HepG2 (cell line): ENCODE measurements at regions not wholly inside any gene's neighbourhood (a gene's known extent, or its start where the extent isn't known, plus 50 kb on each side); places are given as distances from the start of the nearest gene placed in this dataset.

Experiments used
- FOXO1 ChIP-seq: sonication (generic); formaldehyde crosslinking; IDR thresholded peaks from 2 replicates; pipeline ENCODE4 v1.4.0; 2020; ENCODE audit warnings: missing genetic modification reagents
- GPN1 ChIP-seq: sonication (generic); formaldehyde crosslinking; IDR thresholded peaks from 2 replicates; pipeline ENCODE4 v1.5.1; 2020; ENCODE audit warnings: missing genetic modification reagents, borderline replicate concordance
- JUN ChIP-seq: sonication (generic); formaldehyde crosslinking; IDR thresholded peaks from 2 replicates; pipeline ENCODE4 v1.4.0; 2020; ENCODE audit warnings: mild to moderate bottlenecking, missing genetic modification reagents
- MAZ ChIP-seq, 2 experiments: sonication (generic) in 1 of 2; formaldehyde crosslinking in 1 of 2; IDR thresholded peaks; 2 replicates each; pipeline versions ENCODE4 v1.5.0 to v1.6.1; 2012 to 2020; ENCODE audit warnings: low read depth in 2 of 2, mild to moderate bottlenecking in 2 of 2, borderline replicate concordance in 1 of 2, improper control_type of control experiment in 1 of 2, low read length in 1 of 2, missing genetic modification reagents in 1 of 2, moderate library complexity in 1 of 2
- SP5 ChIP-seq: IDR thresholded peaks from 2 replicates; pipeline ENCODE4 v1.6.1; 2016; ENCODE audit warnings: low read depth, borderline replicate concordance
- ZFY ChIP-seq: sonication (generic); formaldehyde crosslinking; IDR thresholded peaks from 2 replicates; pipeline ENCODE4 v1.4.0; 2020; ENCODE audit warnings: missing genetic modification reagents
- ZNF530 ChIP-seq: sonication (generic); formaldehyde crosslinking; IDR thresholded peaks from 2 replicates; pipeline ENCODE4 v1.5.0; 2020; ENCODE audit warnings: low read depth, mild to moderate bottlenecking, missing genetic modification reagents
- ZNF607 ChIP-seq: sonication (generic); formaldehyde crosslinking; IDR thresholded peaks from 2 replicates; pipeline ENCODE4 v1.5.1; 2020; ENCODE audit warnings: missing genetic modification reagents, mild to moderate bottlenecking, borderline replicate concordance
- TF ChIP-seq, protein P1 (sequence below): sonication (generic); formaldehyde crosslinking; IDR thresholded peaks from 2 replicates; pipeline ENCODE4 v1.5.0; 2020; ENCODE audit warnings: mild to moderate bottlenecking, missing genetic modification reagents
- TF ChIP-seq, protein P2 (sequence below): sonication (generic); IDR thresholded peaks from 2 replicates; pipeline ENCODE4 v1.6.1; 2016; ENCODE audit warnings: low read depth, borderline replicate concordance

DNA sequence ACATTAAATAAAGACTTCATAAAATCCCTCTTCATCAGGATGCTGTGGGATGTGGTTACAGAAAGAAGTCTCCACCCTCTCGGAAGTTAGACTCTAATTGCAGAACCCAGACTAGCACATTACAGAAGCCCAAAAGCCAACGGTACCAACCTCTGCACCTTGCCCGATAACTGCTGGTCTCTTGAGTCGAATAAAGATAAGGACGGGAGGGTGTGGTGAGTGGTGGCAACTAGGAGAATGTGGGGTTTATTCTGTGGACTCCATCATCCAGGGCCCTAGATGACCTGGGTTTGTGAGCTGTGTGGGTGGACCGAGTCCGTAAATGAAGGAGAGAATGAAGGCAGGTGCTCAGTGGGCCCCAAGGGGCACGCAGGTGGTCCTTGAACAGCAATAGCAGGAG, 462.8 kb upstream of the ID2 start (continued):
- TF ChIP-seq GPN1, result no peak
- no peak for TF ChIP-seq MAZ (IDR thresholded peaks at IDR 0.05; ENCODE audit: borderline replicate concordance, low read depth, low read length)
- TF ChIP-seq MAZ (CRISPR knock-in tag; IDR thresholded peaks at IDR 0.05; ENCODE audit: low read depth), result no peak
- no peak for TF ChIP-seq FOXO1 (CRISPR knock-in tag)
- TF ChIP-seq, protein P1, sequence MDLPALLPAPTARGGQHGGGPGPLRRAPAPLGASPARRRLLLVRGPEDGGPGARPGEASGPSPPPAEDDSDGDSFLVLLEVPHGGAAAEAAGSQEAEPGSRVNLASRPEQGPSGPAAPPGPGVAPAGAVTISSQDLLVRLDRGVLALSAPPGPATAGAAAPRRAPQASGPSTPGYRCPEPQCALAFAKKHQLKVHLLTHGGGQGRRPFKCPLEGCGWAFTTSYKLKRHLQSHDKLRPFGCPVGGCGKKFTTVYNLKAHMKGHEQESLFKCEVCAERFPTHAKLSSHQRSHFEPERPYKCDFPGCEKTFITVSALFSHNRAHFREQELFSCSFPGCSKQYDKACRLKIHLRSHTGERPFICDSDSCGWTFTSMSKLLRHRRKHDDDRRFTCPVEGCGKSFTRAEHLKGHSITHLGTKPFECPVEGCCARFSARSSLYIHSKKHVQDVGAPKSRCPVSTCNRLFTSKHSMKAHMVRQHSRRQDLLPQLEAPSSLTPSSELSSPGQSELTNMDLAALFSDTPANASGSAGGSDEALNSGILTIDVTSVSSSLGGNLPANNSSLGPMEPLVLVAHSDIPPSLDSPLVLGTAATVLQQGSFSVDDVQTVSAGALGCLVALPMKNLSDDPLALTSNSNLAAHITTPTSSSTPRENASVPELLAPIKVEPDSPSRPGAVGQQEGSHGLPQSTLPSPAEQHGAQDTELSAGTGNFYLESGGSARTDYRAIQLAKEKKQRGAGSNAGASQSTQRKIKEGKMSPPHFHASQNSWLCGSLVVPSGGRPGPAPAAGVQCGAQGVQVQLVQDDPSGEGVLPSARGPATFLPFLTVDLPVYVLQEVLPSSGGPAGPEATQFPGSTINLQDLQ (CRISPR knock-in tag), result no peak
- TF ChIP-seq ZNF530 (CRISPR knock-in tag), result no peak
- TF ChIP-seq SP5 (CRISPR knock-in tag), result no peak
- TF ChIP-seq ZFY (CRISPR knock-in tag), result no peak
- no peak for TF ChIP-seq ZNF607 (CRISPR knock-in tag)
- TF ChIP-seq JUN, result no peak
- TF ChIP-seq, protein P2, sequence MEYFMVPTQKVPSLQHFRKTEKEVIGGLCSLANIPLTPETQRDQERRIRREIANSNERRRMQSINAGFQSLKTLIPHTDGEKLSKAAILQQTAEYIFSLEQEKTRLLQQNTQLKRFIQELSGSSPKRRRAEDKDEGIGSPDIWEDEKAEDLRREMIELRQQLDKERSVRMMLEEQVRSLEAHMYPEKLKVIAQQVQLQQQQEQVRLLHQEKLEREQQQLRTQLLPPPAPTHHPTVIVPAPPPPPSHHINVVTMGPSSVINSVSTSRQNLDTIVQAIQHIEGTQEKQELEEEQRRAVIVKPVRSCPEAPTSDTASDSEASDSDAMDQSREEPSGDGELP, result no peak
